ENCODE measurements at regions not wholly inside any gene's neighbourhood (a gene's known extent, or its start where the extent isn't known, plus 50 kb on each side); places are given as distances from the start of the nearest gene placed in this dataset.

DNA sequence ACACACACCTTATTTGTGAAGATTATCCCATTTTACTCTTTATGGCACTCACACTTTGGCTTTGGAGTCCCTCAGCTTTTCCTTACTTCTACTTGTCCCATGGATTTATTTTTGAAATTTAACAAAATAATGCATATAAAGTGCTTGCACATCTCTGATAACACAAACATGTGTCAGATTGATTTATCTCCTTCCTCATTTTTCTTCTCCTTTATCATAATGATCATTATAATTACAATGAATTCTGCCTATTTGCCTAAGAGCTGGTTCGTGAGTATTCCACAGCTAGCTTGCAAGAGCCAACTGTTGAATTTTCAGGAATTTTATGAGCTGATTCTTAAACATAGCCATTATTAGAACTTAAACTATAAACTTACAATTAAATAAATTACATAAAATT lies 347.7 kb downstream of the CHSY3 start:
- TF ChIP-seq EZH2 (IDR thresholded peaks at IDR 0.05; ENCODE audit: insufficient read depth, poor library complexity, severe bottlenecking), result no peak
- no peak for TF ChIP-seq EZH2phosphoT487 (IDR thresholded peaks at IDR 0.05; ENCODE audit: insufficient read depth, low read depth)

Data from GM23248 (cell line).